ENCODE measurements at regions not wholly inside any gene's neighbourhood (a gene's known extent, or its start where the extent isn't known, plus 50 kb on each side); places are given as distances from the start of the nearest gene placed in this dataset.

GRCh38 chr4:166198041-166198440 is 325.0 kb downstream of the TLL1 start:
- Histone ChIP-seq H3K4me2 (ENCODE audit: insufficient read depth in 1 of 2, low read depth in 2 of 2, low read length in 2 of 2) (no peak overlapping the region), H3K9me3 (ENCODE audit: insufficient read depth in 2 of 2, low read depth in 1 of 2, low read length in 1 of 2) (no peaks in the 10 kb centered on the region), H3K9ac (replicated peaks in 1 of 4; ENCODE audit: extremely low read depth in 1 of 4, low read depth in 3 of 4, low read length in 3 of 4) (no peak overlapping the region), H2BK12ac (ENCODE audit: low read depth, low read length) (no peak overlapping the region), H3K79me2 (ENCODE audit: control insufficient read depth in 1 of 2, insufficient read depth in 2 of 2, low read length in 2 of 2) (no peaks in the 10 kb centered on the region), H4K91ac (replicated peaks; ENCODE audit: insufficient read length, low read length) (no peak overlapping the region), H3K18ac (ENCODE audit: extremely low read depth, low read length) (no peak overlapping the region), H2BK15ac (ENCODE audit: low read length) (no peak overlapping the region), H4K8ac (ENCODE audit: extremely low read depth, insufficient read depth, low read length) (no peak overlapping the region), H4K20me1 (replicated peaks in 1 of 2; ENCODE audit: control insufficient read depth in 1 of 2, insufficient read depth in 2 of 2, low read length in 2 of 2) (no peaks in the 10 kb centered on the region), H2BK20ac (ENCODE audit: low read length) (no peak overlapping the region), H3K27ac (ENCODE audit: low read depth, low read length) (no peak overlapping the region), H2BK120ac (replicated peaks; ENCODE audit: low read depth, low read length) (no peak overlapping the region), H2AK5ac (ENCODE audit: low read depth, low read length) (no peak overlapping the region), H3K4me1 (replicated peaks in 1 of 4; ENCODE audit: control insufficient read depth in 3 of 4, insufficient read depth in 4 of 4, low read length in 3 of 4) (no peaks in the 10 kb centered on the region), H3K4ac (replicated peaks; ENCODE audit: insufficient read length, low read depth, low read length) (no peak overlapping the region), H3K79me1 (ENCODE audit: low read depth, low read length) (no peaks in the 10 kb centered on the region), H3K23me2 (ENCODE audit: low read depth, low read length) (no peaks in the 10 kb centered on the region), H2AFZ (ENCODE audit: low read length) (no peak overlapping the region), H3K4me3 (ENCODE audit: extremely low read depth in 1 of 4, insufficient read depth in 2 of 4, low read depth in 3 of 4, low read length in 4 of 4) (no peak overlapping the region), H3K23ac (ENCODE audit: insufficient read length) (no peak overlapping the region), H2BK5ac (ENCODE audit: low read depth, low read length) (no peak overlapping the region), H3K36me3 (ENCODE audit: control insufficient read depth in 2 of 4, insufficient read depth in 4 of 4, low read length in 3 of 4) (no peaks in the 10 kb centered on the region), H3K27me3 (replicated peaks in 1 of 4; ENCODE audit: control insufficient read depth in 3 of 4, extremely low read depth in 1 of 4, insufficient read depth in 3 of 4, low read length in 3 of 4) (no peaks in the 10 kb centered on the region), H3K56ac (replicated peaks; ENCODE audit: insufficient read length, low read depth, low read length) (no peak overlapping the region), H3K14ac (ENCODE audit: insufficient read length) (no peak overlapping the region), H4K5ac (ENCODE audit: insufficient read length, low read depth, low read length) (no peak overlapping the region)
- 90% methylated on average over 6 of the region's 6 CpGs; no CpG with 5 or more reads in 1 of the 2 experiments for WGBS, 2 experiments (ENCODE audit: extremely low coverage in 1 of 2, insufficient coverage in 1 of 2, insufficient read length in 1 of 2, insufficient replicate concordance in 2 of 2, low coverage in 1 of 2, low lambda C conversion rate in 2 of 2, missing lambda C conversion rate in 1 of 2)
- ChIA-PET POLR2A (ENCODE audit: partially characterized antibody) (no interaction called here), CTCF (ENCODE audit: partially characterized antibody) (interaction anchor here (0.6 to 0.7 kb wide), 3 partner anchors 330 to 1687 kb away, joined by 3 to 5 read pairs (median 4); no protein-coding TSS in a partner anchor)
- DNase-seq (ENCODE audit: low read depth in 1 of 2, low spot score in 2 of 2) (no peak), FAIRE-seq (no peak)
- TF ChIP-seq NANOG (IDR thresholded peaks at IDR 0.05; ENCODE audit: insufficient read depth, low read depth, low read length, poor library complexity, severe bottlenecking) (no peak), CHD2 (IDR thresholded peaks at IDR 0.05; ENCODE audit: low read length) (no peak), CEBPB (IDR thresholded peaks at IDR 0.05; ENCODE audit: low read depth, low read length) (no peak), BRCA1 (IDR thresholded peaks at IDR 0.05; ENCODE audit: low read depth, low read length) (no peak), KDM1A (IDR thresholded peaks at IDR 0.05; ENCODE audit: borderline replicate concordance, low read length) (no peak)
